GM23338 (cell line): ENCODE measurements at regions not wholly inside any gene's neighbourhood (a gene's known extent, or its start where the extent isn't known, plus 50 kb on each side); places are given as distances from the start of the nearest gene placed in this dataset.

ENCODE experiments used
- ATAC-seq: fragments of 200-7000 bp; cut with Tn5 transposase; 3 replicates; pipeline ENCODE4 v1.9.1; 2020
- DNase-seq: peaks from one replicate; pipeline ENCODE4 v3.0.0-alpha.2; 2015; ENCODE audit warnings: low spot score
- H2AFZ ChIP-seq: fragments of 200-600 bp; sonication (generic); 2 replicates; pipeline ENCODE4 v1.8.0; 2016; ENCODE audit warnings: antibody characterized with exemption, mild to moderate bottlenecking, moderate library complexity
- H3F3A ChIP-seq: fragments of 200-600 bp; sonication (generic); replicated peaks from 2 replicates; pipeline ENCODE4 v1.8.0; 2017; ENCODE audit warnings: antibody characterized with exemption, mixed run types, low read depth
- H3K27ac ChIP-seq: fragments of 200-600 bp; sonication (generic); 2 replicates; pipeline ENCODE4 v1.6.1; 2016; ENCODE audit warnings: low read depth
- H3K27me3 ChIP-seq: fragments of 200-600 bp; sonication (generic); 2 replicates; pipeline ENCODE4 v1.8.0; 2016; ENCODE audit warnings: mild to moderate bottlenecking, mixed run types, moderate library complexity; ENCODE audit not compliant: insufficient read depth
- H3K36me3 ChIP-seq: fragments of 200-600 bp; sonication (generic); 2 replicates; pipeline ENCODE4 v1.8.0; 2016; ENCODE audit warnings: mild to moderate bottlenecking; ENCODE audit not compliant: insufficient read depth
- H3K4me1 ChIP-seq: fragments of 200-600 bp; sonication (generic); 2 replicates; pipeline ENCODE4 v1.8.0; 2016; ENCODE audit warnings: mild to moderate bottlenecking, moderate library complexity; ENCODE audit not compliant: insufficient read depth
- H3K4me2 ChIP-seq: fragments of 200-600 bp; sonication (generic); 2 replicates; pipeline ENCODE4 v1.7.1; 2017; ENCODE audit warnings: mixed run types
- H3K4me3 ChIP-seq: fragments of 200-600 bp; sonication (generic); 2 replicates; pipeline ENCODE4 v1.6.1; 2016; ENCODE audit warnings: mixed run types
- H3K79me2 ChIP-seq: fragments of 200-600 bp; sonication (generic); replicated peaks from 2 replicates; pipeline ENCODE4 v1.8.0; 2017; ENCODE audit warnings: mild to moderate bottlenecking; ENCODE audit not compliant: insufficient read depth
- H3K9me2 ChIP-seq: fragments of 200-600 bp; sonication (generic); 2 replicates; pipeline ENCODE4 v1.8.0; 2017; ENCODE audit not compliant: insufficient read depth
- H4K20me1 ChIP-seq: fragments of 200-600 bp; sonication (generic); replicated peaks from 2 replicates; pipeline ENCODE4 v1.8.0; 2017; ENCODE audit warnings: mild to moderate bottlenecking; ENCODE audit not compliant: insufficient read depth
- H3K27ac Mint-ChIP-seq: 2 replicates; pipeline ENCODE4 v1.8.0; 2020; ENCODE audit warnings: inconsistent platforms, mild to moderate bottlenecking, moderate library complexity, mixed read lengths
- H3K27me3 Mint-ChIP-seq: 3 replicates; pipeline ENCODE4 v1.8.0; 2022; ENCODE audit warnings: low read depth, mild to moderate bottlenecking, moderate library complexity, mixed read lengths, inconsistent platforms; ENCODE audit not compliant: insufficient read depth, poor library complexity
- H3K36me3 Mint-ChIP-seq: 3 replicates; pipeline ENCODE4 v1.8.0; 2021; ENCODE audit warnings: low read depth, mild to moderate bottlenecking, inconsistent platforms, moderate library complexity, mixed read lengths
- H3K4me1 Mint-ChIP-seq: 3 replicates; pipeline ENCODE4 v1.8.0; 2020; ENCODE audit warnings: mild to moderate bottlenecking, inconsistent platforms, mixed read lengths
- H3K4me3 Mint-ChIP-seq: 3 replicates; pipeline ENCODE4 v1.8.0; 2021; ENCODE audit warnings: moderate library complexity, mild to moderate bottlenecking, inconsistent platforms, mixed read lengths
- H3K9me3 Mint-ChIP-seq: 3 replicates; pipeline ENCODE4 v1.8.0; 2020; ENCODE audit warnings: moderate library complexity, mild to moderate bottlenecking, inconsistent platforms, mixed read lengths
- CTCF ChIP-seq, 2 experiments: fragments of 200-600 bp in 1 of 2; sonication (generic) in 1 of 2; conservative IDR thresholded peaks; 2 replicates each; pipeline versions ENCODE4 v1.5.1 to v1.6.1; 2016 to 2017; ENCODE audit warnings: antibody characterized with exemption in 2 of 2, low read depth in 2 of 2, mild to moderate bottlenecking in 2 of 2, moderate library complexity in 1 of 2
- EZH2 ChIP-seq: fragments of 200-600 bp; sonication (generic); IDR thresholded peaks from one replicate; pipeline ENCODE4 v1.8.0; 2017; ENCODE audit warnings: antibody characterized with exemption, mild to moderate bottlenecking, low read depth; ENCODE audit not compliant: unreplicated experiment
- EZH2phosphoT487 ChIP-seq: fragments of 200-600 bp; sonication (generic); IDR thresholded peaks from one replicate; pipeline ENCODE4 v1.8.1; 2018; ENCODE audit warnings: antibody characterized with exemption; ENCODE audit not compliant: unreplicated experiment
- JUNB ChIP-seq: IDR thresholded peaks from one replicate; pipeline ENCODE4 v1.6.1; 2016; ENCODE audit warnings: antibody characterized with exemption; ENCODE audit not compliant: unreplicated experiment
- STAT1 ChIP-seq: IDR thresholded peaks from one replicate; pipeline ENCODE4 v1.6.1; 2016; ENCODE audit warnings: antibody characterized with exemption; ENCODE audit not compliant: unreplicated experiment
- ZNF114 ChIP-seq: fragments of 250-450 bp; sonication (Bioruptor Pico); IDR thresholded peaks from 2 replicates; pipeline ENCODE4 v1.5.0; 2020; ENCODE audit warnings: mild to moderate bottlenecking, moderate library complexity
- TF ChIP-seq, protein P1 (sequence below): IDR thresholded peaks from one replicate; pipeline ENCODE4 v1.6.1; 2018; ENCODE audit warnings: antibody characterized with exemption; ENCODE audit not compliant: unreplicated experiment

GRCh38 chr1:68975212-68975933 lies 478.5 kb upstream of the DEPDC1 start (continued):
- TF ChIP-seq EZH2phosphoT487 (no peak), ZNF114 (no peak), CTCF (conservative IDR thresholded peaks at IDR 0.05; ENCODE audit: low read depth in 2 of 2) (no peak), JUNB (no peak)
- TF ChIP-seq, protein P1, sequence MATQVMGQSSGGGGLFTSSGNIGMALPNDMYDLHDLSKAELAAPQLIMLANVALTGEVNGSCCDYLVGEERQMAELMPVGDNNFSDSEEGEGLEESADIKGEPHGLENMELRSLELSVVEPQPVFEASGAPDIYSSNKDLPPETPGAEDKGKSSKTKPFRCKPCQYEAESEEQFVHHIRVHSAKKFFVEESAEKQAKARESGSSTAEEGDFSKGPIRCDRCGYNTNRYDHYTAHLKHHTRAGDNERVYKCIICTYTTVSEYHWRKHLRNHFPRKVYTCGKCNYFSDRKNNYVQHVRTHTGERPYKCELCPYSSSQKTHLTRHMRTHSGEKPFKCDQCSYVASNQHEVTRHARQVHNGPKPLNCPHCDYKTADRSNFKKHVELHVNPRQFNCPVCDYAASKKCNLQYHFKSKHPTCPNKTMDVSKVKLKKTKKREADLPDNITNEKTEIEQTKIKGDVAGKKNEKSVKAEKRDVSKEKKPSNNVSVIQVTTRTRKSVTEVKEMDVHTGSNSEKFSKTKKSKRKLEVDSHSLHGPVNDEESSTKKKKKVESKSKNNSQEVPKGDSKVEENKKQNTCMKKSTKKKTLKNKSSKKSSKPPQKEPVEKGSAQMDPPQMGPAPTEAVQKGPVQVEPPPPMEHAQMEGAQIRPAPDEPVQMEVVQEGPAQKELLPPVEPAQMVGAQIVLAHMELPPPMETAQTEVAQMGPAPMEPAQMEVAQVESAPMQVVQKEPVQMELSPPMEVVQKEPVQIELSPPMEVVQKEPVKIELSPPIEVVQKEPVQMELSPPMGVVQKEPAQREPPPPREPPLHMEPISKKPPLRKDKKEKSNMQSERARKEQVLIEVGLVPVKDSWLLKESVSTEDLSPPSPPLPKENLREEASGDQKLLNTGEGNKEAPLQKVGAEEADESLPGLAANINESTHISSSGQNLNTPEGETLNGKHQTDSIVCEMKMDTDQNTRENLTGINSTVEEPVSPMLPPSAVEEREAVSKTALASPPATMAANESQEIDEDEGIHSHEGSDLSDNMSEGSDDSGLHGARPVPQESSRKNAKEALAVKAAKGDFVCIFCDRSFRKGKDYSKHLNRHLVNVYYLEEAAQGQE, result no peak

DNA sequence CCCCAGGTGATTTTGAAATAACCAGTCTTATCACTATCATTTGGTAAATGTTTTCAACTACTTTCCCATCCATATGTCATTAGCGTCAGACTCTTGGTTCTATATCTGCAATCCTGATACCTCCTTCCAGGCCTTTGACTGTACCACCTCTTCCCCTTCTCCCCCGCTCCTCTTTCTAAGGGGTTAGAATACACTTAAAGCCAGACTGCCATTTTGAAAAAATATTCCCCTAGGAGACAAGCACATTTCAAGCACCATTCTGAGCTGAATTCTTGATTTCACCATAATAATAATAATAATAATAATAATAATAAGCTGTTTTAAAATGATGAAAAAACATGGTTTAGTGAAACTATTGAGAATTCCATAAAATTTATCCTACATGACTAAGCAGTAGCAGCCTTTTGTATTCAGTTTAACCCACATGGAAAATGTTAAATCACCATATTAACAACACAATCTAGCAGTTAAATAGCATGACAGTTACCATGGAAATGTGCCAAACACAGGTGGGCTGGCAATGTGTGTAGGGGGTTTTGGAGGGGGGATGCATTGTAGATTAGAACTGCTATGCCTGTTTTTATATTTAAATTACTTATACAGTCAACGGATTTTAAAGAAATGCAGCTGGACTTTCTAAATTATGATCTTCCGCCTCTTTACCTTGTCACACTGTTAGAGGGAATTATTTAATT lies 480.2 kb upstream of the DEPDC1 start:
- Mint-ChIP-seq H3K27me3 (no peaks in the 10 kb centered on the region), H3K27ac (peak overlapping the region; percentile 97), H3K4me3 (no peak overlapping the region), H3K9me3 (0 out of 3 replicates have a peak, but pooled peaks cover 2% of the 10 kb centered on the region), H3K36me3 (0 out of 3 replicates have a peak, but pooled peaks cover 2% of the 10 kb centered on the region), H3K4me1 (peaks cover 45% of the 10 kb centered on the region)
- no peaks in the 10 kb centered on the region for H3F3A ChIP-seq
- peak; percentile 80 for DNase-seq
- peak overlapping the region; percentile 31 for H3K4me2 ChIP-seq
- no peak overlapping the region; the same call in 1 of the 2 replicates for H2AFZ ChIP-seq
- no peaks in the 10 kb centered on the region for H3K36me3 ChIP-seq
- H3K27ac ChIP-seq, result peak overlapping the region; percentile 78
- no peaks in the 10 kb centered on the region for H3K79me2 ChIP-seq
- H3K27me3 ChIP-seq, result no peaks in the 10 kb centered on the region
- peaks cover 19% of the 10 kb centered on the region for H3K4me1 ChIP-seq
- no peaks in the 10 kb centered on the region; the same call in 1 of the 2 replicates for H3K9me2 ChIP-seq
- H4K20me1 ChIP-seq, result no peaks in the 10 kb centered on the region
- no peak overlapping the region for H3K4me3 ChIP-seq
- ATAC-seq, result peak; percentile 21; the same call in 2 of the 3 replicates
- TF ChIP-seq, protein P1, result no peak
- no peak for TF ChIP-seq STAT1
- TF ChIP-seq EZH2, result no peak
- no peak for TF ChIP-seq EZH2phosphoT487
- TF ChIP-seq JUNB, result no peak
